ENCODE measurements at regions not wholly inside any gene's neighbourhood (a gene's known extent, or its start where the extent isn't known, plus 50 kb on each side); places are given as distances from the start of the nearest gene placed in this dataset.

- Histone ChIP-seq H3K36me3 (ENCODE audit: control insufficient read depth in 5 of 5, insufficient read depth in 5 of 5, low read length in 5 of 5) (no peaks in the 10 kb centered on the region), H3K4me3 (ENCODE audit: low read depth in 1 of 5, low read length in 5 of 5) (no peak overlapping the region), H3K4me1 (ENCODE audit: control insufficient read depth in 5 of 5, insufficient read depth in 5 of 5, low read length in 5 of 5) (no peaks in the 10 kb centered on the region), H3K27ac (ENCODE audit: low read depth, low read length) (no peak overlapping the region), H3K9me3 (ENCODE audit: control insufficient read depth in 5 of 5, low read length in 5 of 5) (peaks cover 0 to 2% (median 0%) of the 10 kb centered on the region in 5 donors), H3K9ac (ENCODE audit: low read length in 5 of 5) (no peak overlapping the region), H3K27me3 (ENCODE audit: control insufficient read depth in 5 of 5, insufficient read depth in 4 of 5, low read length in 5 of 5) (no peaks in the 10 kb centered on the region)
These were observed 270.0 kb downstream of the CDH26 start for GRCh38 chr20:60228255-60228654.

GRCh38 chr20:60232380-60232779 lies 274.2 kb downstream of the CDH26 start:
- no peak overlapping the region for H3K27ac ChIP-seq (ENCODE audit: low read depth, low read length)
- no peaks in the 10 kb centered on the region for H3K4me1 ChIP-seq (ENCODE audit: control insufficient read depth in 5 of 5, insufficient read depth in 5 of 5, low read length in 5 of 5)
- H3K9me3 ChIP-seq (ENCODE audit: control insufficient read depth in 5 of 5, low read length in 5 of 5), result peaks cover 0 to 2% (median 0%) of the 10 kb centered on the region in 5 donors
- H3K9ac ChIP-seq (ENCODE audit: low read length in 5 of 5), result no peak overlapping the region
- no peak overlapping the region for H3K4me3 ChIP-seq (ENCODE audit: low read depth in 1 of 5, low read length in 5 of 5)
- peaks cover 0 to 2% (median 0%) of the 10 kb centered on the region in 5 donors for H3K27me3 ChIP-seq (ENCODE audit: control insufficient read depth in 5 of 5, insufficient read depth in 4 of 5, low read length in 5 of 5)
- no peaks in the 10 kb centered on the region for H3K36me3 ChIP-seq (ENCODE audit: control insufficient read depth in 5 of 5, insufficient read depth in 5 of 5, low read length in 5 of 5)

- no peak overlapping the region for H3K9ac ChIP-seq (ENCODE audit: low read length in 5 of 5)
- no peaks in the 10 kb centered on the region for H3K36me3 ChIP-seq (ENCODE audit: control insufficient read depth in 5 of 5, insufficient read depth in 5 of 5, low read length in 5 of 5)
- no peaks in the 10 kb centered on the region for H3K4me1 ChIP-seq (ENCODE audit: control insufficient read depth in 5 of 5, insufficient read depth in 5 of 5, low read length in 5 of 5)
- no peak overlapping the region for H3K4me3 ChIP-seq (ENCODE audit: low read depth in 1 of 5, low read length in 5 of 5)
- H3K27me3 ChIP-seq (ENCODE audit: control insufficient read depth in 5 of 5, insufficient read depth in 4 of 5, low read length in 5 of 5), result peaks cover 0 to 3% (median 0%) of the 10 kb centered on the region in 5 donors
- no peak overlapping the region for H3K27ac ChIP-seq (ENCODE audit: low read depth, low read length)
- peaks cover 0 to 2% (median 0%) of the 10 kb centered on the region in 5 donors for H3K9me3 ChIP-seq (ENCODE audit: control insufficient read depth in 5 of 5, low read length in 5 of 5)
These were observed 274.9 kb downstream of the CDH26 start for GRCh38 chr20:60233018-60233630.

GRCh38 chr20:60236613-60237012 lies 278.4 kb downstream of the CDH26 start:
- Histone ChIP-seq H3K4me3 (ENCODE audit: low read depth in 1 of 5, low read length in 5 of 5) (no peak overlapping the region), H3K9me3 (ENCODE audit: control insufficient read depth in 5 of 5, low read length in 5 of 5) (no peaks in the 10 kb centered on the region), H3K27me3 (ENCODE audit: control insufficient read depth in 5 of 5, insufficient read depth in 4 of 5, low read length in 5 of 5) (peaks cover 3 to 14% (median 6%) of the 10 kb centered on the region in 5 donors), H3K27ac (ENCODE audit: low read depth, low read length) (no peak overlapping the region), H3K9ac (ENCODE audit: low read length in 5 of 5) (no peak overlapping the region), H3K4me1 (ENCODE audit: control insufficient read depth in 5 of 5, insufficient read depth in 5 of 5, low read length in 5 of 5) (no peaks in the 10 kb centered on the region), H3K36me3 (ENCODE audit: control insufficient read depth in 5 of 5, insufficient read depth in 5 of 5, low read length in 5 of 5) (no peaks in the 10 kb centered on the region)

- H3K9me3 ChIP-seq (ENCODE audit: control insufficient read depth in 5 of 5, low read length in 5 of 5), result no peaks in the 10 kb centered on the region
- no peak overlapping the region for H3K9ac ChIP-seq (ENCODE audit: low read length in 5 of 5)
- no peaks in the 10 kb centered on the region for H3K4me1 ChIP-seq (ENCODE audit: control insufficient read depth in 5 of 5, insufficient read depth in 5 of 5, low read length in 5 of 5)
- no peaks in the 10 kb centered on the region for H3K36me3 ChIP-seq (ENCODE audit: control insufficient read depth in 5 of 5, insufficient read depth in 5 of 5, low read length in 5 of 5)
- no peak overlapping the region for H3K4me3 ChIP-seq (ENCODE audit: low read depth in 1 of 5, low read length in 5 of 5)
- no peak overlapping the region for H3K27ac ChIP-seq (ENCODE audit: low read depth, low read length)
- peaks cover 3 to 17% (median 6%) of the 10 kb centered on the region in 5 donors for H3K27me3 ChIP-seq (ENCODE audit: control insufficient read depth in 5 of 5, insufficient read depth in 4 of 5, low read length in 5 of 5)
These were observed 279.8 kb downstream of the CDH26 start for GRCh38 chr20:60237981-60238380.

GRCh38 chr20:60238992-60239660 lies 280.9 kb downstream of the CDH26 start:
- no peaks in the 10 kb centered on the region for H3K36me3 ChIP-seq (ENCODE audit: control insufficient read depth in 5 of 5, insufficient read depth in 5 of 5, low read length in 5 of 5)
- no peak overlapping the region for H3K27ac ChIP-seq (ENCODE audit: low read depth, low read length)
- no peaks in the 10 kb centered on the region for H3K9me3 ChIP-seq (ENCODE audit: control insufficient read depth in 5 of 5, low read length in 5 of 5)
- H3K4me3 ChIP-seq (ENCODE audit: low read depth in 1 of 5, low read length in 5 of 5), result no peak overlapping the region
- H3K27me3 ChIP-seq (ENCODE audit: control insufficient read depth in 5 of 5, insufficient read depth in 4 of 5, low read length in 5 of 5), result peaks cover 3 to 18% (median 6%) of the 10 kb centered on the region in 5 donors
- no peak overlapping the region for H3K9ac ChIP-seq (ENCODE audit: low read length in 5 of 5)
- H3K4me1 ChIP-seq (ENCODE audit: control insufficient read depth in 5 of 5, insufficient read depth in 5 of 5, low read length in 5 of 5), result no peaks in the 10 kb centered on the region

- no peaks in the 10 kb centered on the region for H3K9me3 ChIP-seq (ENCODE audit: control insufficient read depth in 5 of 5, low read length in 5 of 5)
- H3K27ac ChIP-seq (ENCODE audit: low read depth, low read length), result no peak overlapping the region
- H3K9ac ChIP-seq (ENCODE audit: low read length in 5 of 5), result no peak overlapping the region
- H3K27me3 ChIP-seq (ENCODE audit: control insufficient read depth in 5 of 5, insufficient read depth in 4 of 5, low read length in 5 of 5), result peaks cover 3 to 18% (median 6%) of the 10 kb centered on the region in 5 donors
- H3K4me1 ChIP-seq (ENCODE audit: control insufficient read depth in 5 of 5, insufficient read depth in 5 of 5, low read length in 5 of 5), result peaks cover 0 to 1% (median 0%) of the 10 kb centered on the region in 5 donors
- no peaks in the 10 kb centered on the region for H3K36me3 ChIP-seq (ENCODE audit: control insufficient read depth in 5 of 5, insufficient read depth in 5 of 5, low read length in 5 of 5)
- no peak overlapping the region for H3K4me3 ChIP-seq (ENCODE audit: low read depth in 1 of 5, low read length in 5 of 5)
These were observed 281.7 kb downstream of the CDH26 start for GRCh38 chr20:60239956-60240355.

- Histone ChIP-seq H3K36me3 (ENCODE audit: control insufficient read depth in 5 of 5, insufficient read depth in 5 of 5, low read length in 5 of 5) (no peaks in the 10 kb centered on the region), H3K27me3 (ENCODE audit: control insufficient read depth in 5 of 5, insufficient read depth in 4 of 5, low read length in 5 of 5) (peaks cover 3 to 18% (median 6%) of the 10 kb centered on the region in 5 donors), H3K9ac (ENCODE audit: low read length in 5 of 5) (no peak overlapping the region), H3K4me1 (ENCODE audit: control insufficient read depth in 5 of 5, insufficient read depth in 5 of 5, low read length in 5 of 5) (peaks cover 0 to 1% (median 0%) of the 10 kb centered on the region in 5 donors), H3K27ac (ENCODE audit: low read depth, low read length) (no peak overlapping the region), H3K4me3 (ENCODE audit: low read depth in 1 of 5, low read length in 5 of 5) (no peak overlapping the region), H3K9me3 (ENCODE audit: control insufficient read depth in 5 of 5, low read length in 5 of 5) (no peaks in the 10 kb centered on the region)
These were observed 282.2 kb downstream of the CDH26 start for GRCh38 chr20:60240415-60240814.

- Histone ChIP-seq H3K4me3 (ENCODE audit: low read depth in 1 of 5, low read length in 5 of 5) (no peak overlapping the region), H3K9me3 (ENCODE audit: control insufficient read depth in 5 of 5, low read length in 5 of 5) (no peaks in the 10 kb centered on the region), H3K9ac (ENCODE audit: low read length in 5 of 5) (no peak overlapping the region), H3K36me3 (ENCODE audit: control insufficient read depth in 5 of 5, insufficient read depth in 5 of 5, low read length in 5 of 5) (no peaks in the 10 kb centered on the region), H3K27me3 (ENCODE audit: control insufficient read depth in 5 of 5, insufficient read depth in 4 of 5, low read length in 5 of 5) (peaks cover 3 to 18% (median 6%) of the 10 kb centered on the region in 5 donors), H3K27ac (ENCODE audit: low read depth, low read length) (no peak overlapping the region), H3K4me1 (ENCODE audit: control insufficient read depth in 5 of 5, insufficient read depth in 5 of 5, low read length in 5 of 5) (peaks cover 0 to 1% (median 0%) of the 10 kb centered on the region in 5 donors)
These were observed 282.8 kb downstream of the CDH26 start for GRCh38 chr20:60240986-60241385.

GRCh38 chr20:60242836-60243505 lies 284.7 kb downstream of the CDH26 start:
- H3K9me3 ChIP-seq (ENCODE audit: control insufficient read depth in 5 of 5, low read length in 5 of 5), result no peaks in the 10 kb centered on the region
- H3K27ac ChIP-seq (ENCODE audit: low read depth, low read length), result no peak overlapping the region
- no peak overlapping the region for H3K9ac ChIP-seq (ENCODE audit: low read length in 5 of 5)
- no peaks in the 10 kb centered on the region for H3K36me3 ChIP-seq (ENCODE audit: control insufficient read depth in 5 of 5, insufficient read depth in 5 of 5, low read length in 5 of 5)
- peaks cover 0 to 1% (median 0%) of the 10 kb centered on the region in 5 donors for H3K4me1 ChIP-seq (ENCODE audit: control insufficient read depth in 5 of 5, insufficient read depth in 5 of 5, low read length in 5 of 5)
- peaks cover 3 to 16% (median 6%) of the 10 kb centered on the region in 5 donors for H3K27me3 ChIP-seq (ENCODE audit: control insufficient read depth in 5 of 5, insufficient read depth in 4 of 5, low read length in 5 of 5)
- no peak overlapping the region for H3K4me3 ChIP-seq (ENCODE audit: low read depth in 1 of 5, low read length in 5 of 5)
